Gastrocnemius medialis (tissue), 4 donors: ENCODE measurements at regions not wholly inside any gene's neighbourhood (a gene's known extent, or its start where the extent isn't known, plus 50 kb on each side); places are given as distances from the start of the nearest gene placed in this dataset.

ENCODE experiments used
- ATAC-seq, 2 donors: fragments of 150-250 bp; one replicate each; pipeline ENCODE4 v1.9.1; 2016
- DNase-seq, 2 donors: peaks; one replicate each; pipeline ENCODE4 v3.0.0-alpha.2; 2019
- H3K27ac ChIP-seq, 4 donors: fragments of 200-600 bp; sonication (generic); 1 replicate in 1 of 4; 2 replicates in 3 of 4; pipeline ENCODE4 v1.5.1; 2016 to 2018; ENCODE audit warnings: mild to moderate bottlenecking in 2 of 4, moderate library complexity in 1 of 4
- H3K27me3 ChIP-seq, 3 donors: fragments of 200-600 bp; sonication (generic) in 2 of 3; 1 replicate in 1 of 3; 2 replicates in 2 of 3; pipeline versions ENCODE4 v1.5.1 to v1.6.0; 2016 to 2019; ENCODE audit warnings: mild to moderate bottlenecking in 1 of 3, moderate library complexity in 1 of 3
- H3K36me3 ChIP-seq, 2 donors: fragments of 200-600 bp; sonication (generic) in 1 of 2; one replicate each; pipeline ENCODE4 v1.5.1; 2017 to 2018
- H3K4me1 ChIP-seq, 2 donors: fragments of 200-600 bp; sonication (generic) in 1 of 2; one replicate each; pipeline ENCODE4 v1.5.1; 2016 to 2017; ENCODE audit warnings: mild to moderate bottlenecking in 2 of 2
- H3K4me3 ChIP-seq, 4 donors: fragments of 200-600 bp; sonication (generic) in 3 of 4; 1 replicate in 1 of 4; 2 replicates in 3 of 4; pipeline ENCODE4 v1.5.1; 2016 to 2019; ENCODE audit warnings: mild to moderate bottlenecking in 2 of 4
- H3K9me3 ChIP-seq, 3 donors: fragments of 200-600 bp; sonication (generic) in 2 of 3; 1 replicate in 1 of 3; 2 replicates in 2 of 3; pipeline ENCODE4 v1.5.1; 2016 to 2019
- CTCF ChIP-seq, 5 experiments: fragments of 450-650 bp in 3 of 5; fragments of 200-600 bp in 2 of 5; sonication (generic) in 2 of 5; IDR thresholded peaks in 4 of 5; conservative IDR thresholded peaks in 1 of 5; 1 replicate in 4 of 5; 2 replicates in 1 of 5; pipeline ENCODE4 v1.5.1; 2016 to 2019; ENCODE audit warnings: antibody characterized with exemption in 5 of 5, mild to moderate bottlenecking in 3 of 5, moderate library complexity in 3 of 5
- POLR2A ChIP-seq, 2 donors: fragments of 450-650 bp; IDR thresholded peaks; one replicate each; pipeline ENCODE4 v1.6.1; 2017; ENCODE audit warnings: antibody characterized with exemption in 2 of 2, mild to moderate bottlenecking in 2 of 2, moderate library complexity in 2 of 2
- in situ Hi-C, 4 donors: fragments of 200-750 bp; cut with MboI; loops; one replicate each; pipeline versions ENCODE4 v1.15.0 to v1.8.0; 2017; ENCODE audit warnings: low sequenced_read_pairs in 4 of 4
- intact Hi-C: fragments of 100-400 bp; cut with DNase I; formaldehyde crosslinking; loops from one replicate; pipeline ENCODE4 v1.15.1; 2023; ENCODE audit warnings: low total_unique reads

- no peak for ATAC-seq
- intact Hi-C loops: no loop called here
- TF ChIP-seq CTCF (IDR thresholded peaks at IDR 0.05 in 4 of 5, conservative IDR thresholded peaks at IDR 0.05 in 1 of 5): no peak
- no peak for TF ChIP-seq POLR2A (IDR thresholded peaks at IDR 0.05)
Observed at GRCh38 chr5:6305853-6306252, 72.5 kb downstream of the MED10 start.

GRCh38 chr5:6302684-6303083 is 75.7 kb downstream of the MED10 start:
- Histone ChIP-seq H3K4me3 (no peak overlapping the region), H3K27me3 (no peaks in the 10 kb centered on the region), H3K9me3 (no peaks in the 10 kb centered on the region), H3K36me3 (no peaks in the 10 kb centered on the region), H3K27ac (no peak overlapping the region), H3K4me1 (no peaks in the 10 kb centered on the region)
- TF ChIP-seq CTCF (IDR thresholded peaks at IDR 0.05 in 4 of 5, conservative IDR thresholded peaks at IDR 0.05 in 1 of 5): no peak
- TF ChIP-seq POLR2A (IDR thresholded peaks at IDR 0.05): no peak
- DNase-seq (no peak), ATAC-seq (no peak)
- intact Hi-C loops (no loop called here), in situ Hi-C loops (no loop called here)

More at GRCh38 chr5:6305853-6306252, 72.5 kb downstream of the MED10 start:
- Histone ChIP-seq H3K4me1 (no peaks in the 10 kb centered on the region), H3K27me3 (no peaks in the 10 kb centered on the region), H3K27ac (no peak overlapping the region), H3K9me3 (no peaks in the 10 kb centered on the region), H3K36me3 (no peaks in the 10 kb centered on the region), H3K4me3 (no peak overlapping the region)
- in situ Hi-C loops: no loop called here
- no peak for DNase-seq

- Histone ChIP-seq H3K4me1 (no peaks in the 10 kb centered on the region), H3K27me3 (no peaks in the 10 kb centered on the region), H3K9me3 (no peaks in the 10 kb centered on the region), H3K36me3 (no peaks in the 10 kb centered on the region), H3K4me3 (no peak overlapping the region), H3K27ac (no peak overlapping the region)
- intact Hi-C loops: no loop called here
- DNase-seq: no peak
- TF ChIP-seq POLR2A (IDR thresholded peaks at IDR 0.05): no peak
- TF ChIP-seq CTCF (IDR thresholded peaks at IDR 0.05 in 4 of 5, conservative IDR thresholded peaks at IDR 0.05 in 1 of 5): no peak
- in situ Hi-C loops: no loop called here
- ATAC-seq: no peak
Observed at GRCh38 chr5:6302075-6302474, 76.3 kb downstream of the MED10 start.

- Histone ChIP-seq H3K9me3 (no peaks in the 10 kb centered on the region), H3K4me3 (no peak overlapping the region), H3K27me3 (no peaks in the 10 kb centered on the region), H3K36me3 (no peaks in the 10 kb centered on the region), H3K4me1 (no peaks in the 10 kb centered on the region), H3K27ac (no peak overlapping the region)
- no peak for ATAC-seq
- in situ Hi-C loops: no loop called here
- intact Hi-C loops: loop anchor here (10.0 kb wide), 1 partner anchor 148 kb away; the partner anchor contains the start of gene UBE2QL1
- TF ChIP-seq CTCF (IDR thresholded peaks at IDR 0.05 in 4 of 5, conservative IDR thresholded peaks at IDR 0.05 in 1 of 5) (no peak), POLR2A (IDR thresholded peaks at IDR 0.05) (no peak)
- no peak for DNase-seq
Observed at GRCh38 chr5:6296524-6296923, 81.8 kb downstream of the MED10 start.

- ATAC-seq: no peak
Observed at GRCh38 chr5:6291961-6292360, 86.4 kb downstream of the MED10 start.

More at GRCh38 chr5:6291961-6292360, 86.4 kb downstream of the MED10 start:
- Histone ChIP-seq H3K27me3 (no peaks in the 10 kb centered on the region), H3K36me3 (no peaks in the 10 kb centered on the region), H3K27ac (no peak overlapping the region), H3K9me3 (no peaks in the 10 kb centered on the region), H3K4me1 (no peaks in the 10 kb centered on the region), H3K4me3 (no peak overlapping the region)
- intact Hi-C loops: loop anchor here (1.0 to 10.0 kb wide), 3 partner anchors 153 to 285 kb away; partner anchors contain the start of gene UBE2QL1
- no peak for DNase-seq
- in situ Hi-C loops: no loop called here
- TF ChIP-seq CTCF (IDR thresholded peaks at IDR 0.05 in 4 of 5, conservative IDR thresholded peaks at IDR 0.05 in 1 of 5) (peak in 1 of 5 experiments; percentile 27), POLR2A (IDR thresholded peaks at IDR 0.05) (no peak)
